ENCODE measurements at regions not wholly inside any gene's neighbourhood (a gene's known extent, or its start where the extent isn't known, plus 50 kb on each side); places are given as distances from the start of the nearest gene placed in this dataset.

DNA sequence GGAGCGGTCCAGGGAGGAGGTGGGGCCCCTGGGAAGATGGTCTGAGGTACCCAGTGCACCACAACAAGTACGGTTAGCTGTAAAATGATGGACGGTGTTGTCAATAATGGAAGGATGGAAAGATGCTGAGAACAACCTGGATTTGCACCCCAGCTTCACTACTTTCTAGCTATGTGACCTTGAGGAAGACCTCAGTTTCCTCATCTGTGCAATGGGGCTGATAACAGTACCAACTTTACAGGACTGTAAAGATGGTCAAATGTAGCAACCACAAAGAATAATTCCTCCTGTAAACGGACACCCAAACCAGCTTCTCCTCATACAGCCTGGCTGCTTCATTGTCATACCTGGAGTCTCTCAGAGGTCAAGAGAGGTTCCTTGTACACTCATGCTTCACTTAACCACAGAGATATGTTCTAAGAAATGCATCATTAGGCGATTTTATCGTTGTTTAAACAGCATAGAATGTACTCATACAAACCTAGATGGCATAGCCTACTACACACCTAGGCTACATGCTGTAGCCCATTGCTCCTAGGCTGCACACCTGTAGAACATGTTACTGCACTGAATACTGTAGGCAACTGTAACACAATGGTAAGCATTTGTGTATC lies 65.5 kb upstream of the LMO2 start:
- 84% methylated on average over 6 of the region's 6 CpGs for WGBS (ENCODE audit: low lambda C conversion rate, missing lambda C conversion rate)
- no peaks in the 10 kb centered on the region for H4K20me1 ChIP-seq (ENCODE audit: insufficient read depth, poor library complexity, severe bottlenecking)
- H2AFZ ChIP-seq: no peak overlapping the region
- no peak overlapping the region for H3K27ac ChIP-seq
- H3K27me3 ChIP-seq: peaks cover 4% of the 10 kb centered on the region
- no peak overlapping the region for H3K4me3 ChIP-seq
- H3K36me3 ChIP-seq (replicated peaks; ENCODE audit: insufficient read depth, low read depth): no peaks in the 10 kb centered on the region
- no peak for DNase-seq (ENCODE audit: low spot score)
- no peaks in the 10 kb centered on the region for H3K9me3 ChIP-seq (ENCODE audit: low read depth)
- no peak overlapping the region for H3K4me2 ChIP-seq
- H3K4me1 ChIP-seq (ENCODE audit: insufficient read depth): no peaks in the 10 kb centered on the region
- TF ChIP-seq EZH2 (IDR thresholded peaks at IDR 0.05; ENCODE audit: borderline replicate concordance): no peak
- TF ChIP-seq, protein P1, sequence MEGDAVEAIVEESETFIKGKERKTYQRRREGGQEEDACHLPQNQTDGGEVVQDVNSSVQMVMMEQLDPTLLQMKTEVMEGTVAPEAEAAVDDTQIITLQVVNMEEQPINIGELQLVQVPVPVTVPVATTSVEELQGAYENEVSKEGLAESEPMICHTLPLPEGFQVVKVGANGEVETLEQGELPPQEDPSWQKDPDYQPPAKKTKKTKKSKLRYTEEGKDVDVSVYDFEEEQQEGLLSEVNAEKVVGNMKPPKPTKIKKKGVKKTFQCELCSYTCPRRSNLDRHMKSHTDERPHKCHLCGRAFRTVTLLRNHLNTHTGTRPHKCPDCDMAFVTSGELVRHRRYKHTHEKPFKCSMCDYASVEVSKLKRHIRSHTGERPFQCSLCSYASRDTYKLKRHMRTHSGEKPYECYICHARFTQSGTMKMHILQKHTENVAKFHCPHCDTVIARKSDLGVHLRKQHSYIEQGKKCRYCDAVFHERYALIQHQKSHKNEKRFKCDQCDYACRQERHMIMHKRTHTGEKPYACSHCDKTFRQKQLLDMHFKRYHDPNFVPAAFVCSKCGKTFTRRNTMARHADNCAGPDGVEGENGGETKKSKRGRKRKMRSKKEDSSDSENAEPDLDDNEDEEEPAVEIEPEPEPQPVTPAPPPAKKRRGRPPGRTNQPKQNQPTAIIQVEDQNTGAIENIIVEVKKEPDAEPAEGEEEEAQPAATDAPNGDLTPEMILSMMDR (IDR thresholded peaks at IDR 0.05; ENCODE audit: poor library complexity): no peak
- no peak for TF ChIP-seq EZH2phosphoT487 (IDR thresholded peaks at IDR 0.05; ENCODE audit: low read depth, severe bottlenecking, unreplicated experiment)
- H3K9me2 ChIP-seq (replicated peaks; ENCODE audit: insufficient read depth): no peaks in the 10 kb centered on the region
- no peaks in the 10 kb centered on the region for H3K79me2 ChIP-seq

DNA sequence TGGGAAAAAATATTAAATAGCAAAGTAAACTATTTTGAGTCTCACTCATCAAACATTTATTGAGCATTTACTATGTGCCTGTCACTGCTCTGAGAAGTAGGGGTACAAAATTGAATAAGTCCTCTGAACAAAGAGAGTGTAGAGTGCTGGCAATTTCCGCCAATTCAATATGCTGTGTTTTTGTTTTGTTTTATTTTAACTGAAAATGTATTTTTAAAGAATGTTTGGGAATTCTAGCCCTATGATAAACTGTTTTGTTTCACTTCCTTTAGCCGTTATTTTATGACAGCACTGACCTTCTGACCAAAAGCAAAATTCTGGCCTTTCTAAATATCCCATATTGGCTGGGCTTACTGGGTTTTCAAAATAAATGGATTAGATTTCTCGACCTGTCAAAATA lies 64.7 kb upstream of the LMO2 start:
- Histone ChIP-seq H2AFZ (no peak overlapping the region), H3K27ac (no peak overlapping the region), H3K27me3 (peaks cover 4% of the 10 kb centered on the region), H4K20me1 (ENCODE audit: insufficient read depth, poor library complexity, severe bottlenecking) (no peaks in the 10 kb centered on the region), H3K4me1 (ENCODE audit: insufficient read depth) (no peaks in the 10 kb centered on the region), H3K9me2 (replicated peaks; ENCODE audit: insufficient read depth) (no peaks in the 10 kb centered on the region), H3K4me2 (no peak overlapping the region), H3K36me3 (replicated peaks; ENCODE audit: insufficient read depth, low read depth) (no peaks in the 10 kb centered on the region), H3K9me3 (ENCODE audit: low read depth) (no peaks in the 10 kb centered on the region), H3K79me2 (no peaks in the 10 kb centered on the region), H3K4me3 (no peak overlapping the region)
- no peak for DNase-seq (ENCODE audit: low spot score)
- TF ChIP-seq EZH2phosphoT487 (IDR thresholded peaks at IDR 0.05; ENCODE audit: low read depth, severe bottlenecking, unreplicated experiment) (no peak), EZH2 (IDR thresholded peaks at IDR 0.05; ENCODE audit: borderline replicate concordance) (no peak)
- TF ChIP-seq, protein P1 (IDR thresholded peaks at IDR 0.05; ENCODE audit: poor library complexity): no peak
- 90% methylated on average over 3 of the region's 3 CpGs for WGBS (ENCODE audit: low lambda C conversion rate, missing lambda C conversion rate)

DNA sequence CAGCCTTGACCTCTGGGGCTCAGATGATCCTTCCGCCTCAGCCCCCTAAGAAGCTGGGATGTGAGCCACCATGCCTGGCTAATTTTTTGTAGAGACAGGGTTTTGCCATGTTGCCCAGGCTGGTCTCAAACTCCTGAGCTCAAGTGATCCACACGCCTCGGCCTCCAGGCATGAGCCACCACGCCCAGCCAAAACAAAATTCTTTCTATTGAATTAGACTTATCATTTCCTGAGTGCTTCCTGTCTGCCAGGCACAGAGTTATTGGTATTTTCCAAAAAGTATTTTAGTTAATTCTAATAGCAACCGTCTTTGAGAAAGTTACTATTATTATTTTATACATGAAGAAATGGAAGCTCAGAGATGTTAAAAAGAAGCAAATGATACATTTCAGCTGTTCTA lies 61.4 kb upstream of the LMO2 start:
- no peak overlapping the region for H3K4me2 ChIP-seq
- no peaks in the 10 kb centered on the region for H3K9me2 ChIP-seq (replicated peaks; ENCODE audit: insufficient read depth)
- H3K27me3 ChIP-seq: peaks cover 4% of the 10 kb centered on the region
- no peaks in the 10 kb centered on the region for H3K36me3 ChIP-seq (replicated peaks; ENCODE audit: insufficient read depth, low read depth)
- DNase-seq (ENCODE audit: low spot score): no peak
- no peaks in the 10 kb centered on the region for H3K9me3 ChIP-seq (ENCODE audit: low read depth)
- no peak overlapping the region for H3K27ac ChIP-seq
- no peaks in the 10 kb centered on the region for H3K4me1 ChIP-seq (ENCODE audit: insufficient read depth)
- no peaks in the 10 kb centered on the region for H4K20me1 ChIP-seq (ENCODE audit: insufficient read depth, poor library complexity, severe bottlenecking)
- 93% methylated on average over 5 of the region's 5 CpGs for WGBS (ENCODE audit: low lambda C conversion rate, missing lambda C conversion rate)
- no peak overlapping the region for H2AFZ ChIP-seq
- TF ChIP-seq EZH2phosphoT487 (IDR thresholded peaks at IDR 0.05; ENCODE audit: low read depth, severe bottlenecking, unreplicated experiment) (no peak), EZH2 (IDR thresholded peaks at IDR 0.05; ENCODE audit: borderline replicate concordance) (no peak)
- TF ChIP-seq, protein P1 (IDR thresholded peaks at IDR 0.05; ENCODE audit: poor library complexity): no peak
- no peaks in the 10 kb centered on the region for H3K79me2 ChIP-seq
- H3K4me3 ChIP-seq: no peak overlapping the region
